HG02970 (cell line): ENCODE measurements at regions not wholly inside any gene's neighbourhood (a gene's known extent, or its start where the extent isn't known, plus 50 kb on each side); places are given as distances from the start of the nearest gene placed in this dataset.
"Not testable (repeated sequence)": the region's sequence is repeated elsewhere in the genome, so short reads cannot be mapped to it uniquely, and the experiment has no call there.

Source experiments
- ATAC-seq: cut with Tn5 transposase; IDR thresholded peaks from one replicate; pipeline ENCODE4 v1.9.1; 2021; ENCODE audit warnings: mild to moderate bottlenecking, moderate library complexity, moderate number of reproducible peaks; ENCODE audit not compliant: unreplicated experiment, low FRiP score

- no peak for ATAC-seq
These were observed 827.7 kb upstream of the BRINP3 start for GRCh38 chr1:191305370-191305769.

- no peak for ATAC-seq
These were observed 829.3 kb upstream of the BRINP3 start for GRCh38 chr1:191306916-191307315.

GRCh38 chr1:191320062-191320461 lies 838.2 kb upstream of the RGS18 start:
- no peak for ATAC-seq

GRCh38 chr1:191327868-191328267 lies 830.4 kb upstream of the RGS18 start:
- no peak for ATAC-seq

GRCh38 chr1:191343816-191344215 lies 814.4 kb upstream of the RGS18 start:
- ATAC-seq = no peak

GRCh38 chr1:191346381-191346780 lies 811.9 kb upstream of the RGS18 start:
- ATAC-seq = no peak

- no peak for ATAC-seq
These were observed 809.9 kb upstream of the RGS18 start for GRCh38 chr1:191348328-191348727.

- no peak for ATAC-seq
These were observed 807.3 kb upstream of the RGS18 start for GRCh38 chr1:191350938-191351337.

- no peak for ATAC-seq
These were observed 799.5 kb upstream of the RGS18 start for GRCh38 chr1:191358724-191359123.

- ATAC-seq = no peak
These were observed 791.6 kb upstream of the RGS18 start for GRCh38 chr1:191366686-191367085.

- ATAC-seq = no peak
These were observed 789.2 kb upstream of the RGS18 start for GRCh38 chr1:191368891-191369654.

GRCh38 chr1:191371626-191372025 lies 786.6 kb upstream of the RGS18 start:
- ATAC-seq = no peak

GRCh38 chr1:191388283-191388682 lies 770.0 kb upstream of the RGS18 start:
- ATAC-seq = no peak

GRCh38 chr1:191396622-191397021 lies 761.6 kb upstream of the RGS18 start:
- ATAC-seq = no peak

GRCh38 chr1:191398551-191398950 lies 759.7 kb upstream of the RGS18 start:
- ATAC-seq = no peak

GRCh38 chr1:191405417-191405816 lies 752.8 kb upstream of the RGS18 start:
- no peak for ATAC-seq

GRCh38 chr1:191414981-191415640 lies 743.2 kb upstream of the RGS18 start:
- ATAC-seq = no peak

- no peak for ATAC-seq
These were observed 738.4 kb upstream of the RGS18 start for GRCh38 chr1:191419842-191420241.

GRCh38 chr1:191427593-191427992 lies 730.7 kb upstream of the RGS18 start:
- no peak for ATAC-seq

GRCh38 chr1:191432817-191433216 lies 725.4 kb upstream of the RGS18 start:
- no peak for ATAC-seq

GRCh38 chr1:191438979-191439378 lies 719.3 kb upstream of the RGS18 start:
- no peak for ATAC-seq

- not testable (repeated sequence) for ATAC-seq
These were observed 710.0 kb upstream of the RGS18 start for GRCh38 chr1:191448279-191448678.
